ENCODE measurements at regions not wholly inside any gene's neighbourhood (a gene's known extent, or its start where the extent isn't known, plus 50 kb on each side); places are given as distances from the start of the nearest gene placed in this dataset.

DNA sequence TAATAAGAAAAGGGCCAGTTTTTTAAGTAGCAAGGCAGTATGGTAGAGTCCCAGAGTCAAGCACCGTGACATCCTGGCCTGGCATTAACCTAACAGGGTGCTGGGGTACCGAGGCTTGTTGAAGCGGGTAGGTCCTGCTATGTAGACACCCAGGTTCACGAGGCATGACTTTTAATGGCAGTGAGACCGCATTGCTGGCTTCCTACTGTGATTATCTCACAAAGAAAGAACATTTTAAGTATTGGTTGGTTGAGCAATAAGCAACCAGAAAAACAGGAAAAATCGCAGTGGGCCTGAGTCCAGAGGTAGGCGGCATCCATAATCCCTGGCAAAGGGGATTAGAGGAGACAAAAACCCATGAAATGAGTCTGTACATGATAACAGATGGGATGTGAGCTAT, 927.9 kb upstream of the ACVR2A start:
- peaks cover 0 to 10% (median 0%) of the 10 kb centered on the region in 3 donors for H3K4me1 ChIP-seq (ENCODE audit: control insufficient read depth in 3 of 3, insufficient read depth in 2 of 3, low read depth in 1 of 3, low read length in 2 of 3)
- no peaks in the 10 kb centered on the region for H3K9me3 ChIP-seq (ENCODE audit: control insufficient read depth in 2 of 2, insufficient read depth in 1 of 2, low read depth in 1 of 2, low read length in 1 of 2)
- WGBS, 3 donors: 88 to 94% (median 91%) methylated on average over 7 of the region's 7 CpGs
- H3K27me3 ChIP-seq (ENCODE audit: control insufficient read depth in 3 of 3, insufficient read depth in 3 of 3, low read length in 3 of 3): no peaks in the 10 kb centered on the region
- no peak overlapping the region for H3K27ac ChIP-seq (ENCODE audit: low read depth in 1 of 3, low read length in 2 of 3)
- H3K36me3 ChIP-seq (ENCODE audit: control insufficient read depth in 3 of 3, insufficient read depth in 2 of 3, low read depth in 1 of 3, low read length in 3 of 3): no peaks in the 10 kb centered on the region
- no peak for DNase-seq
- H3K4me3 ChIP-seq (ENCODE audit: low read depth in 1 of 3, low read length in 3 of 3): no peak overlapping the region
- FAIRE-seq: no peak

DNA sequence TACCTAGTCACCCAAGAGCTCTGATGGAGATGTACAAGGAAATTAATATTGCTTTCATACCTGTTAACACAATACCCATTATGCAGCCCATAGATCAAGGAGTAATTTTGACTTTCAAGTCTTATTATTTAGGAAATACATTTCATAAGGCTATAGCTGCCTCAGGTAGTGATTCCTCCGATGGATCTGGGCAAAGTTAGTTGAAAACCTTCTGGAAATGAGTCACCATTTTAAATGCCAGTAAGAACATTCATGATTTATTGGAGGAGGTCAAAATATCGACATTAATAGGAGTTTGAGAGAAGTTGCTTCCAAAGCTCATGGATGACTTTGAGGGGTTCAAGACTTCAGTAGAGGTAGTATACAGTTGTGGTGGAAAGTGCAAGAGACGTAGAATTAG, 931.4 kb upstream of the ACVR2A start:
- no peak overlapping the region for H3K4me3 ChIP-seq (ENCODE audit: low read depth in 1 of 3, low read length in 3 of 3)
- FAIRE-seq: no peak
- no peak overlapping the region for H3K27ac ChIP-seq (ENCODE audit: low read depth in 1 of 3, low read length in 2 of 3)
- H3K36me3 ChIP-seq (ENCODE audit: control insufficient read depth in 3 of 3, insufficient read depth in 2 of 3, low read depth in 1 of 3, low read length in 3 of 3): no peaks in the 10 kb centered on the region
- H3K27me3 ChIP-seq (ENCODE audit: control insufficient read depth in 3 of 3, insufficient read depth in 3 of 3, low read length in 3 of 3): no peaks in the 10 kb centered on the region
- WGBS, 3 donors: 91 to 94% (median 93%) methylated on average over 3 of the region's 3 CpGs
- H3K4me1 ChIP-seq (ENCODE audit: control insufficient read depth in 3 of 3, insufficient read depth in 2 of 3, low read depth in 1 of 3, low read length in 2 of 3): peaks cover 0 to 10% (median 0%) of the 10 kb centered on the region in 3 donors
- no peaks in the 10 kb centered on the region for H3K9me3 ChIP-seq (ENCODE audit: control insufficient read depth in 2 of 2, insufficient read depth in 1 of 2, low read depth in 1 of 2, low read length in 1 of 2)
- DNase-seq: no peak

DNA sequence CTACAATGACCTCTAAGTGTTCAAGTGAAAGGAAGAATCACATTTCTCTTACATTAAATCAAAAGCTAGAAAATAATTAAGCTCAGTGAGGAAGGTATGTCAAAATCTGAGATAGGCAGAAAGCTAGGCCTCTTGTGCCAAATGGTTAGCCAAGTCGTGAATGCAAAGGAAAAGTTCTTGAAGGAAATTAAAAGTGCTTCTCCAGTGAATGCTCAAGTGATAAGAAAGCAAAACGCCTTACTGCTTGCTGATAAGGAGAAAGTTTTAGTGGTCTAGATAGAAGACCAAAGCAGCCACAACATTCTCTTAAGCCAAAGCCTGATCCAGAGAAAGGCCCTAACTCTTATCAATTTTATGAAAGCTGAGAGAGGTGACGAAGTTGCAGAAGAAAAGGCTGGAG, 932.3 kb upstream of the ACVR2A start:
- no peak overlapping the region for H3K27ac ChIP-seq (ENCODE audit: low read depth in 1 of 3, low read length in 2 of 3)
- DNase-seq (no peak), FAIRE-seq (no peak)
- H3K27me3 ChIP-seq (ENCODE audit: control insufficient read depth in 3 of 3, insufficient read depth in 3 of 3, low read length in 3 of 3): no peaks in the 10 kb centered on the region
- peaks cover 0 to 7% (median 0%) of the 10 kb centered on the region in 3 donors for H3K4me1 ChIP-seq (ENCODE audit: control insufficient read depth in 3 of 3, insufficient read depth in 2 of 3, low read depth in 1 of 3, low read length in 2 of 3)
- H3K9me3 ChIP-seq (ENCODE audit: control insufficient read depth in 2 of 2, insufficient read depth in 1 of 2, low read depth in 1 of 2, low read length in 1 of 2): no peaks in the 10 kb centered on the region
- no peaks in the 10 kb centered on the region for H3K36me3 ChIP-seq (ENCODE audit: control insufficient read depth in 3 of 3, insufficient read depth in 2 of 3, low read depth in 1 of 3, low read length in 3 of 3)
- no peak overlapping the region for H3K4me3 ChIP-seq (ENCODE audit: low read depth in 1 of 3, low read length in 3 of 3)
- 16 to 45% (median 31%) methylated on average over 3 of the region's 3 CpGs for WGBS, 3 donors

DNA sequence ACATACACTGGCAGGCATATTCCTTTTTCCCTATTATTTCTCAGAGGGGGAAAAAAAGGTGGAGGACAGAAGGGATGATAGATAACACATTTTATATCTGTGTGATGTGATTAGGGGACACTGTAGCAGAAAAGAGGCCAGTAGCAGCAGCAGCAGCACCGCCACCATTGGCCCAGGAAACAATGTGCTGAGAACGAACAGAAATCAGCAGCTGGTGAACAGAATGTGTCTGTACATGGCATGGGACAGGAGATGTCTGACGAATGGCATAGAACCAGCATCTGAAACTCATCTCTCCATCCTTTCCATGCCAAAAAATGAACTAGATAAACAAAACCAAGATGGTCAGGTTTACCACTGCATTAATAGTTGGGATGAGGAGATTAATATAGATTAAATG, 936.1 kb upstream of the ACVR2A start:
- H3K4me1 ChIP-seq (ENCODE audit: control insufficient read depth in 3 of 3, insufficient read depth in 2 of 3, low read depth in 1 of 3, low read length in 2 of 3): no peaks in the 10 kb centered on the region
- DNase-seq (no peak), FAIRE-seq (no peak)
- no peaks in the 10 kb centered on the region for H3K36me3 ChIP-seq (ENCODE audit: control insufficient read depth in 3 of 3, insufficient read depth in 2 of 3, low read depth in 1 of 3, low read length in 3 of 3)
- H3K4me3 ChIP-seq (ENCODE audit: low read depth in 1 of 3, low read length in 3 of 3): no peak overlapping the region
- WGBS, 3 donors: 71 to 86% (median 79%) methylated on average over 3 of the region's 3 CpGs
- H3K27me3 ChIP-seq (ENCODE audit: control insufficient read depth in 3 of 3, insufficient read depth in 3 of 3, low read length in 3 of 3): no peaks in the 10 kb centered on the region
- H3K27ac ChIP-seq (ENCODE audit: low read depth in 1 of 3, low read length in 2 of 3): no peak overlapping the region
- no peaks in the 10 kb centered on the region for H3K9me3 ChIP-seq (ENCODE audit: control insufficient read depth in 2 of 2, insufficient read depth in 1 of 2, low read depth in 1 of 2, low read length in 1 of 2)

DNA sequence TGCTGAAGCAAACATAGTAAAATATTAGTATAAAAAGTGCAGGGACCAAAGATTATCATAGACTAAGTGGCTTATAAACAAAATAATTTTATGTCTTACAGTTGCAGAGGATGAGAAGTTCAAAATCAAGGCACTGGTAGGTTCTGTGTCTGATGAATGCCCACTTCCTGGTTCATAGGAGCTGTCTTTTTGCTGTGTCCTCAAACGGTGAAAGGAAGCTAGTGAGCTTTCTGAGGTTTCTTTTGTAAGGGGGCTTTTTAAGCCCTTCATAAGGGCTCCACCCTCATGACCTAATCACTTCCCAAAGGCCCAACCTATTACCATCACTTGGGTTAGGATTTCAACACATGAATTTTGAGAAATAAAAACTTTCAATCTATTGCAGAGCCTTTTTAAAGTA, 946.7 kb upstream of the ACVR2A start:
- Histone ChIP-seq H3K4me1 (ENCODE audit: control insufficient read depth in 3 of 3, insufficient read depth in 2 of 3, low read depth in 1 of 3, low read length in 2 of 3) (no peaks in the 10 kb centered on the region), H3K36me3 (ENCODE audit: control insufficient read depth in 3 of 3, insufficient read depth in 2 of 3, low read depth in 1 of 3, low read length in 3 of 3) (no peaks in the 10 kb centered on the region), H3K27ac (ENCODE audit: low read depth in 1 of 3, low read length in 2 of 3) (no peak overlapping the region), H3K4me3 (ENCODE audit: low read depth in 1 of 3, low read length in 3 of 3) (no peak overlapping the region), H3K9me3 (ENCODE audit: control insufficient read depth in 2 of 2, insufficient read depth in 1 of 2, low read depth in 1 of 2, low read length in 1 of 2) (no peaks in the 10 kb centered on the region), H3K27me3 (ENCODE audit: control insufficient read depth in 3 of 3, insufficient read depth in 3 of 3, low read length in 3 of 3) (no peaks in the 10 kb centered on the region)
- DNase-seq: no peak
- no peak for FAIRE-seq
- 4 to 9% (median 5%) methylated on average over 1 of the region's 1 CpG for WGBS, 3 donors

DNA sequence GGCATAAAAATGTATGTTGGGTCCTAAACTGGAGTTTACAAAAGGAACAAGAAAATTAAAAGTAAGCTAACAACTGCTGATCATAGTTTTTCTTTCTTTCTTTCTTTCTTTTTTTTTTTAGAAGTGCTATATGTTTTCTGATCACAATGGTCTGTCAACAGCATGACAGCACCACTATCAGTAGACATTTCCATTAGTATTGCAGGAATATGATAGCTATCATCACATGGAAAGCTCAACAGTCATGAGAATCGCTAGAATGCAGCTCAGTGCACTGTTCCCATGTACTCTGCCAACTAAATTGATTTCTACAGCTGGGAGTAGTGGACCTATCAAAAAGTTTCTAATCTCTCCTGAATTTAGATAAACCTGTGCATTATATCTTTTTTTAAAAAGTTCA, 950.3 kb upstream of the ACVR2A start:
- 63 to 79% (median 75%) methylated on average over 1 of the region's 1 CpG for WGBS, 3 donors
- FAIRE-seq (no peak), DNase-seq (no peak)
- H3K9me3 ChIP-seq (ENCODE audit: control insufficient read depth in 2 of 2, insufficient read depth in 1 of 2, low read depth in 1 of 2, low read length in 1 of 2): no peaks in the 10 kb centered on the region
- H3K27me3 ChIP-seq (ENCODE audit: control insufficient read depth in 3 of 3, insufficient read depth in 3 of 3, low read length in 3 of 3): no peaks in the 10 kb centered on the region
- H3K4me1 ChIP-seq (ENCODE audit: control insufficient read depth in 3 of 3, insufficient read depth in 2 of 3, low read depth in 1 of 3, low read length in 2 of 3): no peaks in the 10 kb centered on the region
- no peak overlapping the region for H3K4me3 ChIP-seq (ENCODE audit: low read depth in 1 of 3, low read length in 3 of 3)
- no peaks in the 10 kb centered on the region for H3K36me3 ChIP-seq (ENCODE audit: control insufficient read depth in 3 of 3, insufficient read depth in 2 of 3, low read depth in 1 of 3, low read length in 3 of 3)
- H3K27ac ChIP-seq (ENCODE audit: low read depth in 1 of 3, low read length in 2 of 3): no peak overlapping the region

DNA sequence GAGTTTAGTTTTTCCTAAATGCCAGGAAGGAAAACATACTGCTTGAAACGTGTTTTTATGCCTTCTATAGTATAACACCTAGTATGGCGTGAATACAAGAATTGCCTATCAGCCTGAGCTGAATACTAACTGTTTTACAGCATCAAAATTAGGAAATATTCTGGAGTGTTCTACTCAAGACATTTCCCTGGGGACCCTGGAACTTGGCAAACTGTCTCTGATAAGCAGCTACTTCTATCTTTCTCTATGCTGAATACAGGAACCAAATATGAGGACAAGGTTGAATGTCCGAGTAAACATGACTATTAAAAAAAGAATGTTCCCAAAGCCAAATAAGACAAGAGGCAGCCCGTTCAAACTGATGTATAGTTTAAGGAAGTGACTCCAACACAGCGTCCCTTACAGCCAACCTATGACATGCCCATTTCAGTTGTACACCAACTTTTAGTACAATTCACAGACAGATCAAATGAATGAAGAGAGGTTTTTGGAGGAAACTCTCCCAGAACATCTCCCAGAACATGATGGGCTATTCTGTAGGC, 951.3 kb upstream of the ACVR2A start:
- Histone ChIP-seq H3K4me3 (ENCODE audit: low read depth in 1 of 3, low read length in 3 of 3) (no peak overlapping the region), H3K9me3 (ENCODE audit: control insufficient read depth in 2 of 2, insufficient read depth in 1 of 2, low read depth in 1 of 2, low read length in 1 of 2) (no peaks in the 10 kb centered on the region), H3K27me3 (ENCODE audit: control insufficient read depth in 3 of 3, insufficient read depth in 3 of 3, low read length in 3 of 3) (no peaks in the 10 kb centered on the region), H3K4me1 (ENCODE audit: control insufficient read depth in 3 of 3, insufficient read depth in 2 of 3, low read depth in 1 of 3, low read length in 2 of 3) (no peaks in the 10 kb centered on the region), H3K27ac (ENCODE audit: low read depth in 1 of 3, low read length in 2 of 3) (no peak overlapping the region), H3K36me3 (ENCODE audit: control insufficient read depth in 3 of 3, insufficient read depth in 2 of 3, low read depth in 1 of 3, low read length in 3 of 3) (no peaks in the 10 kb centered on the region)
- DNase-seq (no peak), FAIRE-seq (no peak)
- WGBS, 3 donors: 70 to 76% (median 73%) methylated on average over 5 of the region's 5 CpGs

DNA sequence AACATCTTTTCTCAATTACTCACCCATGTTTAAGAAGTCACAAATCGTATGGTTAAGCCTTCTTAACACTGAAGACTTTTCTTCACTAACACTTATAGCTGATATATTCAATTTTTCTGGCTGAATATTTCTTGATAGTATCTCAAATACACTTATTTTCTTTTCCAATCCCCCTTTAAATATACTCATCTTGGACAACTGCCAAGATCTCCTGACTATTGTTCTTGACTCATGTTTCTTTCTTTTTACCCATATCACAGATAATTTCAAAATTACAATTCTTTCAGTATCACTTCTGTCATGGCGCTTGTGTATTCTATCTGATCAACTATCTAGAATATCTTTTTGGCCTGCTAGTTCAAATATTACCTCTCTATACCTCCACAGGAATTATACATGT, 954.3 kb upstream of the ACVR2A start:
- DNase-seq (no peak), FAIRE-seq (no peak)
- 84 to 91% (median 85%) methylated on average over 2 of the region's 2 CpGs for WGBS, 3 donors
- H3K9me3 ChIP-seq (ENCODE audit: control insufficient read depth in 2 of 2, insufficient read depth in 1 of 2, low read depth in 1 of 2, low read length in 1 of 2): no peaks in the 10 kb centered on the region
- no peaks in the 10 kb centered on the region for H3K36me3 ChIP-seq (ENCODE audit: control insufficient read depth in 3 of 3, insufficient read depth in 2 of 3, low read depth in 1 of 3, low read length in 3 of 3)
- H3K27ac ChIP-seq (ENCODE audit: low read depth in 1 of 3, low read length in 2 of 3): no peak overlapping the region
- H3K4me1 ChIP-seq (ENCODE audit: control insufficient read depth in 3 of 3, insufficient read depth in 2 of 3, low read depth in 1 of 3, low read length in 2 of 3): no peaks in the 10 kb centered on the region
- H3K27me3 ChIP-seq (ENCODE audit: control insufficient read depth in 3 of 3, insufficient read depth in 3 of 3, low read length in 3 of 3): no peaks in the 10 kb centered on the region
- no peak overlapping the region for H3K4me3 ChIP-seq (ENCODE audit: low read depth in 1 of 3, low read length in 3 of 3)

DNA sequence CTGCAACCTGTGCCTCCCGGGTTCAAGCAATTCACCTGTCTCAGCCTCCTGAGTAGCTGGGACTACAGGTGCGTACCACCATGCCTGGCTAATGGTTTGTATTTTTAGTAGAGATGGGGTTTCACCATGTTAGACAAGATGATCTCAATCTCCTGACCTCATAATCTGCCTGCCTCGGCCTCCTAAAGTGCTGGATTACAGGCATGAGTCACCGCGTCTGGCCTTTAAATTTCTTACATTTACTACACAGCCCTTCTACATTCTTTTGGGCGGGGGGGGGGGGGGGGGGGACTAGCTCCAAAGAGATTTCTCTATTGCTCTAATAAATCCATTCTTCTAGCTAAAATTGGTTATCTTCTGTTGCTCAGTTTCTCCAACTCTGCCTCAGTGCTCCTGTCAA, 964.9 kb upstream of the ACVR2A start:
- WGBS, 3 donors: 86 to 89% (median 88%) methylated on average over 6 of the region's 6 CpGs
- no peak for DNase-seq
- Histone ChIP-seq H3K4me3 (ENCODE audit: low read depth in 1 of 3, low read length in 3 of 3) (no peak overlapping the region), H3K36me3 (ENCODE audit: control insufficient read depth in 3 of 3, insufficient read depth in 2 of 3, low read depth in 1 of 3, low read length in 3 of 3) (no peaks in the 10 kb centered on the region), H3K4me1 (ENCODE audit: control insufficient read depth in 3 of 3, insufficient read depth in 2 of 3, low read depth in 1 of 3, low read length in 2 of 3) (no peaks in the 10 kb centered on the region), H3K9me3 (ENCODE audit: control insufficient read depth in 2 of 2, insufficient read depth in 1 of 2, low read depth in 1 of 2, low read length in 1 of 2) (peaks cover 0 to 4% of the 10 kb centered on the region in 2 donors), H3K27ac (ENCODE audit: low read depth in 1 of 3, low read length in 2 of 3) (no peak overlapping the region), H3K27me3 (ENCODE audit: control insufficient read depth in 3 of 3, insufficient read depth in 3 of 3, low read length in 3 of 3) (no peaks in the 10 kb centered on the region)
- FAIRE-seq: no peak
